GM18498 (cell line): ENCODE measurements at regions not wholly inside any gene's neighbourhood (a gene's known extent, or its start where the extent isn't known, plus 50 kb on each side); places are given as distances from the start of the nearest gene placed in this dataset.
A peak's percentile ranks its signal among the peaks of the same experiment; 100 is the strongest.

Experiments
- ATAC-seq: cut with Tn5 transposase; IDR thresholded peaks from one replicate; pipeline ENCODE4 v1.9.1; 2021; ENCODE audit warnings: mild to moderate bottlenecking, moderate library complexity; ENCODE audit not compliant: unreplicated experiment

DNA sequence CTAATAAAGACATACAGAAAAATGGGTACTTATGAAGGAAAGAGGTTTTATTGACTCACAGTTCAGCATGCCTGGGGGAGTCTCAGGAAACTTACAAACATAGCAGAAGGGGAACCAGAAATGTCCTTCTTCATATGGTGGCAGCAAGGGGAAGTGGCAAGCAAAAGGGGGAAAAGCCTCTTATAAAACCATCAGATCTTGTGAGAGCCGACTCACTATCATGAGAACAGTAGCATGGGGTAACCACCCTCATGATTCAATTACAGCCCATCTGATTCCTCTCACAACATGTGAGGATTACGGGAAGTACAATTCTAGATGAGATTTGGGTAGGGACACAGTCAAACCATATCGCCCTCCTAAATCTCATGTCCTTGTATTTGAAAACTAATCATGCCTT, 1305.4 kb upstream of the SORCS1 start:
- ATAC-seq: no peak

DNA sequence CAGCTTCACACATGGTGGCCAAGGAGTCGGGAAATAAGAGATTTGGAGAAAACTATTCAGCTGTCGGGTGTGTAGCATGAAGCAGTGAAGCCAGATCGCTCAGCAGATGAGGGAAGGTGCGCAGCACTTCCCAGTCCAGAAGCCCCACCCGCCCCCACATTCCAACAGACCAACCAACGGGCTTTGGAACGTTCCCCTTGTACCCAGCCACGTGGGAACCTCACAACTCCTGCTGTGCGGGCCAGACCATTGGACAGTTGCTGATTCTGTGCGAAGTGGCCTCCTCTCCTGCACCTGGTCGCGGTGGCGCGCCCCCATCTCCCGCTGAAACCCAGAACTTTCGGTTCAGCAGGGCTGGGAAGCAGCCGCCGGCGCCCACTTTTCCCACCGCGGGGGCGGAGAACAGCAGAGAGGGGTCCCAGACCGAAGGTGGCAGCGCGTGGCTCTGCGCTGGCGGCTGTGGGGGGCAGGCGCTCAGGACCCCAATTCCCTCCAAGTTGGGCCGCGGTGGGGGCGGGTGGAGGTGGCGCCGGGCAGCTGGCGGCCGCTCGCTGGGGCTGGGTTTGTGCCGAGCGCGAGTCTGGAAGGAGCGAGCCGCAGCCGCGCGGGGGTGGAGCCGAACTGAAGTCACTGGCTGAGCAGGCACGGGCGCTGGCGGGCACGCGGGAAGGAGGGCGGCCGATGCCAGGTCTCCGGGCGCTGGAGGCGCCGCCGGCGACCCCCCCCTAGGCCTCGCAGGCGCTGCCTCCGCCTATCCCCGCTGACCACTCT, 1301.5 kb upstream of the SORCS1 start:
- ATAC-seq: no peak

DNA sequence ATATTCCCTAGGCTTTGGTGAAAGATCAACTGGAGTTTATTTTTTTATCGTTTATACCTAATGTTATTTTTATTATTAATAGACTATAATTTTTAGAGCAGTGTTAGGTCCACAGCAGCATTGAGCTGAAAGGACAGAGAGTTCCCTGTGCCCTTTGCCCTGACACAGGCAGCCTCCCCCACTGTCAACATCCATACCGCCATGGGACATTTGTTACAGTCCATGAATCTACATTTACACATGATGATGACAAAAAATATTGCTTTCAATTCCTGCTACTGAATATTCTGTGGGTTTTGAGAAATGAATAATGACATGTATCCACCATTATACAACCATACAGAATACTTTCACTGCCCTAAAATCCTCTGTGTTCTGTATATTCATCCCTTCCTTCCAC, 1297.5 kb upstream of the SORCS1 start:
- ATAC-seq: no peak

DNA sequence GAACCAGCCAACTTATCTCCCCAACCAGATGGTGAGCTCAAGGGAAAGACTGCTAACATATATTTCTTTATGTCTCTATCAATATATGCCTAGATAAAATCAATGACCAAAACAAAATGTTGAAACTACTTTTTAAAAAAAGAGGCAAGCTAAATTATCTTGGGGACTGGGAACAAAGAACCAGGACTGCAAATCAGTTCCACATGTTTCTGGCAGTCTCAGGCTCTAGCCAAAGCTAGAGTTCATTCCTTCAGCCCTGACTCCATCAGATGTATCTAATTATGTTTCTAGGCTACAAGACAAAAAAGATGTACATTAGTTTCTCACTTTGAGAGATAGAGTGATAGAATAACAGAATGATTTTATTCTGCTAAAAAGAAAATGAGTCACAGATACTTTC, 1290.3 kb upstream of the SORCS1 start:
- ATAC-seq: no peak

DNA sequence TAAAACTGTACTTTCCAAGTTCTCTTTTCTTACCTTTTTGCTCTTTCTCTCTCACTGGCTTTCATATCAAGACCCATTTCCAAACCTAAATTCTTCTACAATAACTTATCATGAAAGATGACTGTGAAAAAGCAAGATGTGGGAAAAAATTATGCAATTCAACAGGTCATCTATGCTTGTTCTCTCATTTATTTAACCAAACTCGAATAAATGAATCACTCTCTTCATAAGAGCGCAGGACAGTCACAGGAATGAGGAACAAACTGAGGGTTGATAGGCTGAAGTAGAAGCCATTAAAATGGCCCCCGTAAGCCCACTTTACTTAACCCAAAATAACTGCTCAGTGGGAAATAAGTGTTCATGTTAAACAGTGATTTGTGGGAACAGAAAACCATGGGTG, 1289.7 kb upstream of the SORCS1 start:
- ATAC-seq: no peak

DNA sequence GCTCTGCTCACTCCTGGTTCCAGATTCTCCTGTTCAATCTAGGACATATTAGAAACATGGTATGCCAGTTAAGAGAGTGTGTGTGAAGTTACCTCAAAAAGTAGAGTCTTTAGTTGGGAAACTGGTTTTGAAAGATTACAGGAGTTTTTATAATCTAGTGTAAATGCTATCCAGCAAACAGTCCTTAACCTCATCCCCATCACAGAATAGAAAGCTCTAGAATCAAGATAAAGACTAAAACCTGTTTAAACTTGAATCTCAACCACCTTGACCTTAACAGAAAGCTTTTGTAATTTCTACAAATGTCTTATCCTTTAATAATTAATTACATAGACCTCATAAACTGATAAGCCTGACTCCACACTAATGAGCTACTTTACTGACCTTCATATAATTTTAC, 1288.7 kb upstream of the SORCS1 start:
- ATAC-seq: no peak

DNA sequence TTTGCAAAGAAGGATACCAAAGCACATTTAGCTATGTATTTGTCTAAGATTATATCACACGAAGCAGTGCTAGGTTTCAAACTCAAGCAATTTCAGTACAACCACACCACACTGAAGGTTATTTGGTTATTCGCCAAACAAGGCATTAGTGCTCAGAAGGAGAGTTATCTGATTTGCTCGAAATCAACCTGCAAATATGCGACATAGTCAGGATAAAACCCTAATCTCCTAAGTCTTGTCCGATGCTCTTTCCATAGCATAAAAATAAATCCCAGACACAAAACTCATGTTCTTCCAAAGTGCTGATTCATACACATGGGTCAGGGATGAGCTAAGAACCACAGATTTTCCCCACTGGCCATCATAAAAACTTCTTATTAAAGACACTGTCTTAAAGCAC, 1288.0 kb upstream of the SORCS1 start:
- ATAC-seq: no peak

DNA sequence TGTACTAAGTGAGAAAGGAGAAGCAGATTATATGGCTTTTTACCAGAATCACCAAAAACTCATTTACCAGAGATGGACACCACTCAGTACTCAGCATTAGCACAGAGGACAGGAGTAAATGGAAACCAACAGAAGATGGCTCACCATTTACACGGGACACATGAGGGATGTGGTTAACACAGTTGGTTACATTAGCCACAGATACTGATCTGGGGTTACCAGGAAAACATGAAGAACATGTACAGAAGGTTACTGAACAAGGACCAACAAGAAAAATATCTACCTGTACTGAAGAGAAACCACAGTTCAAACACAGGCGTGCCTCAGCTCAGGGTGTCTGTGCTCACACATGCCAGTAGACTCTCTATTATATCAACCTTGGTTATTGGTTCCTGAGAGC, 1285.8 kb upstream of the SORCS1 start:
- peak; percentile 66 for ATAC-seq

DNA sequence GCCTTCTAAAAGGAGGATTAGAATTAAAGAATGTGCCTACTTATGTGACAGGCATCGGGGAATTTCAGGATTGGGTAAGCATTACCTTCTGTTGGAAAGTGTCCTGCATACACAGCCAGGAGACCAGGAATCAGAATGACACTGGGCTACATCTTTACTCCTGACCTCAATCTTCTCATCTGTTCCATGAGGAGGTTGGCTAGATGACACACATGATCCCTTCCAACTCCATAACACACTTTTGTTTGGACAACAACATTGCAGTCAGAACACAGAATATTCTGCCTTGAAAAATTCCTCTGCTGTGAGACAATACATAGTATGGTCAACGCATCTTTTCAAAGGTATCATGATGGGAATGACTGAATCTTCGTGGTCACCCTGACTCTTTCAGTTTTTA, 1281.2 kb upstream of the SORCS1 start:
- no peak for ATAC-seq

DNA sequence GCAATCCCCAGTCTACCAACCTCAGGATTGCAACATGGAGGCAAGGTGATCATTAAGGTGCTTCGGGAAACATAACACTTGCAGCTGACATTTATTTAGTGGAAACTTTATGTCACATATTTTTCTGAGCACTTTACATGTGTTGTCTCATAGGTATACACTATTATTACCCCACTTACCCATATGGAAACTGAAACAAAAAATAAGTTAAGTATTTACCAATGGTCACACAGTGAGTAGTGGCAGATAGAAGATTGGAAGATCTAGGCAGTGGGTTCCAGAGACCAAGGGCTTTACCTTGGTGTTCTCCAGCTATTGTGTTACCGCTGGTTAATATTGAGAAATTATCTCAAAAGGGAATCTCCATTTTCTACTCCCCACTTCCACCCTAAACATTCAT, 1279.1 kb upstream of the SORCS1 start:
- ATAC-seq: peak; percentile 81

DNA sequence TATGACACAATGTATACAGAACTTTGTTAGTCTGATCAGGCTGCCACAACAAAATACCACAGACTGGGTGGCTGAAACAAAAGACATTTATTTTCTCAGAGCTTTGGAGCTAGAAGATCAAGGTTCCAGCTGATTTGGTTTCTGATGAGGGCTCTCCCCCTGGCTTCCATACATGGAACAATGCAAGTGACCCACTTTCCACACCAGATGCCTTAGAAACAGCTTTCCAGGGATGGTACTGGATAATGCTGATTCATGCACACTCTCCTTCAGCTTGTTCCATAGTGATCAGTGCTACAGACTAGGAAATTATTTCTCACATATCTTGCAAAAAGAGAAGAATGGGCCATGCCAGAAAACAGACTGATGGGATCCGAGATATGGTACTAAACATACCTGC, 1274.9 kb upstream of the SORCS1 start:
- no peak for ATAC-seq

DNA sequence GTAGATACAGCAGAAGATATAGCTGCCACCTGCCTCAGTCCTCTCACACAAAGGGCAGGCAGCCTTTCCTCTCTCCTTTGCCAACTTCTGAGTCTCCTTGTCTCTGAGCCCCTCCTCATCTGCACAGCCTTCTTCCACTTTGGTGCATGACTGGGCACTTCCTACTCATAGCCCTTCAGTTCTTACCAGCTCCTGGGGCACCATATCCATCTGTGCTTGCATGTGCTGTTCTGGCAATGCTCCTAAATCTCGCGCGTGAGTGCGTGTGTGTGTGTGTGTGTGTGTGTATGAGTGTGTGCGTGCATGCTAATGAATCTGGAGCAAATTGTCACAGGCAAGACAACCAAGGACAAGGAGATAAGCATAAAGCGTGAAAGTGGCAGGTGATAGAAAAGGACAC, 1271.6 kb upstream of the SORCS1 start:
- ATAC-seq: no peak

DNA sequence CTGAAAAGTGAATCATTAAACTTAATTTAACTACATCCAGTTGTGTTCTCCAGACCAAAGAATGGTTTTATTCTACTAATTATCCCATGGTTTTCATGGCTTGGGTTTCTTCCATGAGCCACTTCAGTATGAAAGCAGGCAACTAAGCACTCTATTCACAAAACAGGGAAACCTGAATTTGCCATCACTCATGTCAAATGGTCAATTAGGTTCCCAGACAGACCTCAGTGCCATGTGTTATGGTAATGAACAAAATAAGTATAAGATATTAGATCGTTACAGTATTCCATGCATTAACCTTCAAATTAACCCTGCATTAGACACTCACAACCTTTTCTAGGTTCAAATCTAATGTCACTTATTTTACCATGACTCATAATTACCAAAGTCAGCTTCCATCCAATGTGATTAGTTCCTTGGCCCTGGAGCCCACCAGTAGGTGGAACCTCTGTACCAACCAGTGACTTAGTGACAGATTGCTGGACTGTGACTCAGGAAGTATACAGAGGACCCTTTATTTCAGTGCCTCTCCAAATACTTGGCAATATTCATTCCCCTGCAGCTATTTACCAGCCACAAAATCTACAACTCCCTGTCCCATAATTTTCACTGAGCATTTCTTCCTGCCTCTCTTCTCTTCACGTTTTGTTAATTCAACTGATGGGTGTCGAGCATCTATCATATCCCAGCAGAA, 1270.2 kb upstream of the SORCS1 start:
- ATAC-seq: no peak

DNA sequence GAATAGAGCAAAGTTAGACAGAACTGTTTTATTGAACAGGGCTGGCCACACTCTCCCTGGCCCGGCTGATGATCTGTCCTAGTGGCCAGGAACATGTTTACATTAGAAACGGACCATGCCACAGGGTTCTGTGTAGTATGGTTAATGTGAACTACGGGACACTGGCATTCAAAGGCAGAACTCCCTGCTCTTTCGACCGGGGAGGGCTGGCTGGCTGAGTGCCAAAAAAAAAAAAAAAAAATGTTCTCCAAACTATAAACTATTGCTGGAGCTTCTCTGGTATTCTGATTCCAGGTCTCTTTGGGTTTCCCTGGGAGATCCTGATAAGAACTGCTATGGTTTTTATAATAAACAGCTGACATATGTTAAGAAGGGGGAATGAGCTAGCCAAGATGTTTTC, 1262.6 kb upstream of the SORCS1 start:
- ATAC-seq: no peak

DNA sequence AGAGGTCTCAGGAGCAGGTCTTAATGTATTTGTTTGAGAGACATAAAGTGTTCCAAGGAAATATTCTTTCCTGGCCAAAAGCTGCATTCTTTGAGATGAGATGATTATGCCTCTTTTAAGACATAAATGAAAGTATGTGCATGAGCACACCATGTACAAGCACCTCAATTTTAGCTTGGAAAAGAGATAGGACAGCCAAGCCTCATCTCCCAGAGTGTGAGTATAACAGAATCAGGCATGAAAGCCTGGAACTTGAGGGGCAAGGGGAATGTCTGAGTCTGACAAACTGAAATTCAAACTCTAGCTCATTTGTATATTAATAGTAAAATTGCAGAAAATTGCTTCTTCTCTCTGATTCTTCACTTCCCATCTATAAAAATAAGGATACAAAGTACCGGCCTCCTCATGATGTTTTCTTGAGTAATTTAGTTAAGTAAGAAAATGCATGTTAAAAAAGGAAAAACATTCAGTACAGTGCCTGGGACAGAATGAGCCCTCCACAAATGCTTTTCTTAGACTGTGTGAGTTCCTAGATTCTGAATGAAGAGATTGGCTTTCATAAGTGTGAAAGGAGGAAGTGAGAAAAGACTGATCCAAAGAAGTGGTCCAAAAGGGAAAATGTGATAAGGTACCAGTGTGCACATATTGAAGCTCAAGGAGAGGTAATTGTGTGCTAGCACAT, 1260.9 kb upstream of the SORCS1 start:
- no peak for ATAC-seq

DNA sequence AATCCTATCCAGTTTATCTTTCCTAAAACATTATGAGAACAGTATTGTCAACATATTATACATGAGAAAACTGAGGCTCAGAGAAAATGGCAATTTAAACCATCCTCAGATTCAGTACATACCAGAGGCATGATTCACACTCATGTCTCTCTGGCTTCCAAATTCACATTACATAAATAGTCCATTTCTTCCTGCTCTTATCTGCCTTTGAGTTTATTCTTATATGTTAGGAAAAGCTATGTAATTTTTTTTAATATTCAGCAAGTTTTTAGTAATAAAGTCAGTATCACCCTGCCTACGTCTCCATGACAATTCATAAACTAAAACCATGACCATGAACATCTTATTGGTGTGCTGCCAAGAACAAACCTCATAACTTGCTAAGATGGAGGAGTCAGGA, 1260.2 kb upstream of the SORCS1 start:
- ATAC-seq: no peak

DNA sequence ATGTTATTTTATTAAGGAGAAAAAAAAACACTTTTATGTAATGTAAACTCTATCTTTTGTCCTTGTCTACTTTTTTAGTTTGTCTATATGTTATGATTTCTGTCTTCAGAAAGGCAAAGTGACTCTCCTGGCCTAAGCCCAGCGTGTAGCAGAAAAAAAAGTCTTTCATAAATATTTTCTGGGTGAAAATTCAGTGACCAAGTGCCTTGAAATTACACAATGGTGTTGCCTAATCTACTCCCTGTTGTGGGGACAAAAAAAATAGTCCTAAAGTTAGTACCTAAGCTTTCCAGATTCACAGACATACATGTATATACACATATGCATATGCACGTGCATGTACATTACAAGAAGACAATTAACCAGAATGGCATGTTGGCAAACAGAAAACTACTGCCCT, 1257.8 kb upstream of the SORCS1 start:
- ATAC-seq: no peak

DNA sequence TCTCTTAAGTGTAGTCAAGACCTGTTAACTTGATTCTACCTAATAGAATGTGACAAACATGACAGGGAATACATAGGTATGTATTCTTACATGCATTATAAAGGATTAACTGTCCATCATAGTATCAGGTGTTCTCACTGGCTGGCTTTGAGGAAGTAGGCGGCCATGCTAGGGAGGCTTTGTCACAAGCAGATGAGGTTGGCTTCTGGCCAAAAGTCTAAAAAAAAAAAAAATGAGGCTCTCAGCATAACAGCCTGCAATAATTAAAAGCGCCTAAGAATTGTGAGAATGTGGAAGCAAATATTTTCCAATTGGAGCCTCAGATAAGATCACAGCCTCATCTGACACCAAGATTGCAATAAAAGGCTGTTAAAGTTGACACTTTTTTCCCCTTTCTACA, 1256.8 kb upstream of the SORCS1 start:
- no peak for ATAC-seq

DNA sequence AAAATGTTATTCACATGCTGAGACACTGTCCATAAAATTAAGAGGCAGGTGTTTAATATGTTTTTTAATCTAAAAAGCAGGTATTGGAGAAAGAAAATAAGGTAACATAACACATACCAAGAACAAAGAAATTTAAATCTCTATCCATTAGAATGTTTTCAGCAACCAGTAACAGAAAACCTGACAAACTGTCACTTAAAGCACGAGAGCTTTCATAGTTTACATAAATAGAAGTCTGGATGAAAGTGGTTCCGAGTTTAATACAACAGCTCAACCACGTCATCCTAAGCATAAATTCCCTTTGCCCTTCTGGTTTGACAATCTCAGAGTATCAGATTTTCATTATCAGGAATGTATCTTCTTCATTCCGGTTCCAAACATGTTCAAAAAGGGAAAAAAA, 1249.4 kb upstream of the SORCS1 start:
- no peak for ATAC-seq

DNA sequence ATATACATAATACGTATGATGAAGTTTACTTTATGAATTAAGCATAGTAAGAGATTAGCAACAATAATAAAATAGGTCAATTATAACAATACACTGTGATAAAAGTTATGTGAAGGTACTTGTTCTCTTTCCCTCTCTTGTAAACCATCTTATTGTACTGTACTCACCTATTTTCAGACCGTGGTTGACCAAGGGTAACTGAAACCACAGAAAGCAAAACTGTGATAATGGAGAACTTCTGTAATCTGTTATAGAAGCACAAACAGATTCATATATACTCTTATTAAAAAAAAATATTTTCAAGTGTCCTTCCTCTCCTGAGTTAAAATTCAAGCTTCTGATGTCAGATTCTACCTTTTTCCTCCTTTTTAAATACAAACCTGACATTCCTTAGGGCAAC, 1247.8 kb upstream of the SORCS1 start:
- peak; percentile 78 for ATAC-seq

DNA sequence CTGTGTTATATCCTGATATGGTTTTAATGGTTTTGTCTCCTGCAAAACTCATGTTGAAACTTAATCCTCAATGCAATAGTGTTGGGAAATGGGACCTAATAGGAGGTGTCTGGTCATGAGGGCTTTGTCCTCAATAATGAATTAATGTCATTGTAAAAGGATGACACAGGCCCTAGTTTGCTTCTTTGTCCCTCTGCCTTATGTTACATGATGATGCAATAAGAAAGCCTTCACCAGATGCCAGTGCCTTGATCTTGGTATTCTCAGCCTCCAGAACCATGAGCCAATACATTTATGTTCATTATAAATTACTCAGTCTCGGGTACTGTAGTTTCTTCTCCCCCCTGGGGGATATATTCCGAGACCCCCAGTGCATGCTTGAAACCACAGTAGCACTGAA, 1247.4 kb upstream of the SORCS1 start:
- no peak for ATAC-seq

DNA sequence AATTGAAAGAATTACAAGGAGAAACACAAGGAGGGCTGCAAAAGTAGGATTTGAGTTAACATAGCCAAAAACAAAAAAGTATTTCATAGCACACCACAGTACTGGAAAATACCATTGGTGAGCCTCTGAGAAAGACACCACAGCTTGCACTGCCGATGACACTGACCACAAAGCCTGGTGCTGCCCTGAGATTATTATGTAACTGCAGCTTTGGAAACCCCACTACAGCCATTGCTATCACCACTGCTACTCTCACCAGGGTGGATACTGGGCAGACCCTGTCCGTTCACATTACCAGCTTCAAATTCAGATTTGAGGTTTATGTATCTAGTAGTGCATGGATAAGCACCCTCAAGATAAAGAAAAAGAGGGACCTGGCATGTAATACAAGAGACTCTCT, 1246.7 kb upstream of the SORCS1 start:
- ATAC-seq: no peak
